Activated CD8-positive, alpha-beta T cell treated with anti-CD3 and anti-CD28 coated beads for 36 hours (primary cell): ENCODE measurements at regions not wholly inside any gene's neighbourhood (a gene's known extent, or its start where the extent isn't known, plus 50 kb on each side); places are given as distances from the start of the nearest gene placed in this dataset.

ENCODE experiments used
- ATAC-seq: fragments of 200-7000 bp; cut with Tn5 transposase; one replicate; pipeline ENCODE4 v1.10.0; 2021; ENCODE audit warnings: mild to moderate bottlenecking, moderate library complexity
- CTCF ChIA-PET: fragments of 350-600 bp; sonication (Branson Sonifier 250); formaldehyde crosslinking; loops from one replicate; lab custom pipeline; 2021; ENCODE audit warnings: antibody characterized with exemption; lab: Charles Lee
- POLR2A ChIA-PET: fragments of 350-600 bp; sonication (Branson Sonifier 250); formaldehyde crosslinking; loops from one replicate; lab custom pipeline; 2021; ENCODE audit warnings: antibody characterized with exemption; lab: Charles Lee
- DNase-seq: peaks from one replicate; pipeline ENCODE4 v3.0.0-alpha.2; 2020
- H3K27ac Mint-ChIP-seq: one replicate; pipeline ENCODE4 v1.8.0; 2021; ENCODE audit warnings: mild to moderate bottlenecking, mixed read lengths
- H3K27me3 Mint-ChIP-seq: one replicate; pipeline ENCODE4 v1.8.0; 2021; ENCODE audit warnings: mixed read lengths
- H3K36me3 Mint-ChIP-seq: one replicate; pipeline ENCODE4 v1.8.0; 2021; ENCODE audit warnings: low read depth, mixed read lengths
- H3K4me1 Mint-ChIP-seq: one replicate; pipeline ENCODE4 v1.8.0; 2021; ENCODE audit warnings: low read depth, mixed read lengths
- H3K4me3 Mint-ChIP-seq: one replicate; pipeline ENCODE4 v1.8.0; 2021; ENCODE audit warnings: mild to moderate bottlenecking, moderate library complexity, mixed read lengths
- H3K9me3 Mint-ChIP-seq: one replicate; pipeline ENCODE4 v1.8.0; 2021; ENCODE audit warnings: mixed read lengths
- CTCF ChIP-seq: fragments of 200-600 bp; IDR thresholded peaks from one replicate; pipeline ENCODE4 v1.8.0; 2022; ENCODE audit warnings: antibody characterized with exemption, mild to moderate bottlenecking
- intact Hi-C: fragments of 100-400 bp; cut with micrococcal nuclease; formaldehyde crosslinking; loops from one replicate; pipeline ENCODE4 v1.10.0; 2022

- POLR2A ChIA-PET: no interaction called here
- intact Hi-C loops: no loop called here
- ATAC-seq: no peak
Observed at GRCh38 chr6:169923468-169924464, 172.3 kb downstream of the ERMARD start.

DNA sequence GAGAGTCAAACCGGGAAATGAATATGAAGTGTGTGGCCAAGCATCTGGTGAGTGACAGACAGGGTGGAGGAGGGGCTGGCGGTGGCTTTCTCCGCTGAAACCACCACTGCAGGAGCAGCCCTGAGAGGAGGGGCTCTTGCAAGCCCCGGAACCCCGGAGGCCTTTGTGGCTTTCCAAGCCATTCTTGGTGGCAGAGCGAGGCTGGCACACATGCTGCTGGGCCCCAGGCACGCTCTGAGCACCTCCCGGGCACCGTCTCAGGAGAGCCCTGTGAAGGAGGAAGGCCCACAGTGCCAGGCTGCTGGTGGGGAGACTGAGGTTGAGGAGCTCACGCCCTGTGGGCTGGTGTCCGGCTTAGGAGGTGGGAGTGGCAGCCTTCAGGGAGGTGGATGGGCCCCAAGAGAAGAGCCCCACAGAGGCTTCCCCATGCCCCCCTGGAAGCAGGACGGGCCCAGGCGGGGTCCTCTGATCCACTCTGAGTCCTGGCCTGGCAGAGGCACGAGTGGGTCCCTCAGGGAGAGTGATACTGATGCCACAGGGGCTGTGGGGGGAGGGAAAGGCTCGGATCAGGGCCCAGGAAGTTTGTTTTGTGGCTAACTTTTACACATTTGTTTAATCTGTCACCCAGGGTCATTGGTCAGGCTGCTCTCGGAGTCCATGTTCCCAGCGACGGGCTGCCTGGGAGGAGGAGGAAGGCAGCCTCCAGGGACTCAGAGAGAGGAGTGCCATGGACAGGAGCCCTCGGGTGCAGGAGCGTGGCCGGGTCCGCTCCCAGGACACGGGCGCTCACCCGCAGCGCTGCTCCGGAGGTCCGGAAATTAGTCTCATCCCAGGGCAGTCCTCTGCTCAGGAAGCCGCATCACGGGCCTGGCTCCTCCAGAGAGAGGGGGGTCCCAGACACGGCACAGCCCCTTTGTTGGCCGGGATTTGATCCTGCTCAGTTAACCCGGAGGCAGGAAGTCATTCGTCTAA, 170.7 kb downstream of the ERMARD start:
- H3K27ac Mint-ChIP-seq: peak overlapping the region; percentile 17
- TF ChIP-seq CTCF: no peak
- peaks cover 3% of the 10 kb centered on the region for H3K27me3 Mint-ChIP-seq
- ChIA-PET CTCF (no interaction called here), POLR2A (no interaction called here)
- DNase-seq (peak; percentile 83), ATAC-seq (peak; percentile 96)
- H3K9me3 Mint-ChIP-seq: no peaks in the 10 kb centered on the region
- H3K36me3 Mint-ChIP-seq: no peaks in the 10 kb centered on the region
- peaks cover 5% of the 10 kb centered on the region for H3K4me1 Mint-ChIP-seq
- H3K4me3 Mint-ChIP-seq: no peak overlapping the region
- intact Hi-C loops: no loop called here

More at GRCh38 chr6:169923468-169924464, 172.3 kb downstream of the ERMARD start:
- Mint-ChIP-seq H3K27ac (no peak overlapping the region), H3K36me3 (no peaks in the 10 kb centered on the region), H3K4me1 (peaks cover 5% of the 10 kb centered on the region), H3K9me3 (no peaks in the 10 kb centered on the region), H3K27me3 (peaks cover 5% of the 10 kb centered on the region), H3K4me3 (no peak overlapping the region)
- no peak for TF ChIP-seq CTCF
- no peak for DNase-seq
- CTCF ChIA-PET: no interaction called here

DNA sequence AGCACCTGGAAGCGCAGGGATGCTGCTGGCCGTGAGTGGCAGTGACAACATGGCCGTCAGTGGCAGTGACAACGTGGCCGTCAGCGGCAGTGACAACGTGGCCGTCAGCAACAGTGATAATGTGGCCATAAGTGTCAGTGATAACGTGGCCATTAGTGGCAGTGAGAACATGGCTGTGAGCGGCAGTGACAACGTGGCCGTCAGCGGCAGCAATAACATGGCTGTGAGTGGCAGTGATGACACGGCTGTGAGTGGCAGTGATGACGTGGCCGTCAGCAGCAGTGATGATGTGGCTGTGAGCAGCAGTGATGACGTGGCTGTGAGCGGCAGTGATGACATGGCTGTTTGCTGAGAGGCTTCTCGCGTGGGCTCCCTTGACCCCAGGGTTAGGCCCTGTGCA, 169.8 kb downstream of the ERMARD start:
- peak; percentile 6 for ATAC-seq
- intact Hi-C loops: no loop called here
- Mint-ChIP-seq H3K4me1 (peaks cover 5% of the 10 kb centered on the region), H3K27ac (no peak overlapping the region), H3K27me3 (peaks cover 3% of the 10 kb centered on the region), H3K4me3 (no peak overlapping the region), H3K36me3 (no peaks in the 10 kb centered on the region), H3K9me3 (no peaks in the 10 kb centered on the region)
- peak; percentile 11 for DNase-seq
- TF ChIP-seq CTCF: no peak
- ChIA-PET CTCF (no interaction called here), POLR2A (no interaction called here)

DNA sequence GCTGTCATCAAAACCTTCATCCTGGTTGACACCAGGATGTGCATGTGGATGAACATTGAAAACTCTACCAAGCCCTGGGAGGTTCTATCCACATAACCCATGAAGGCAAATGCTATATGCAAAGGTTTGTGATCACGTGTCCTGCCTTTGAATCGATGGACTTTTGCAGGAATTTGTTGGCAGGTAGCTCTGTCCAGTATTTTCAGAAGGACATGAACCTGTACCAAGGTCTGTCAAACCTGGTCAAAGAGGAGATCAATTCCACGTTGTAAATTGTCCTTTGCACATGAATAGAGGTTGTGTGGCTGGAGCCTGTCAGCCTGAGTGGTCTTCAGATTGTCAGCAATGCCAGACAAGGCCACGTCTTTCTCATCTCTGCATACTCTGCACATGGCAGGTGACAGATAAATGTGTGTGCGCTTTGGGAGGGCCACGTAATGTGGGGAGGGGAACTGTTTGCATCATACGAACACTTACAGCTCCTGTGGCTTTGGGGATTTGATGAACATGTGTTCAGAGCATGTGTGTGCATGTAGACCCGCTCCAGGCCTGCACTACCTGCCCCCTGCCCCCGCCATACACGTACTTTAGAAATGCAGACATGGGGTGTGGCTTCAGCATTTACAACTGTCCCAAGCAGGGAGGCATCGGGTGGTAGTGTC, 169.1 kb downstream of the ERMARD start:
- Mint-ChIP-seq H3K36me3 (no peaks in the 10 kb centered on the region), H3K4me1 (peaks cover 5% of the 10 kb centered on the region), H3K9me3 (no peaks in the 10 kb centered on the region), H3K4me3 (no peak overlapping the region), H3K27ac (no peak overlapping the region), H3K27me3 (no peaks in the 10 kb centered on the region)
- intact Hi-C loops: no loop called here
- TF ChIP-seq CTCF: no peak
- no peak for DNase-seq
- no peak for ATAC-seq
- POLR2A ChIA-PET: no interaction called here
- CTCF ChIA-PET: interaction anchor here (1.1 kb wide), 1 partner anchor 89 kb away, joined by 4 read pairs; no protein-coding TSS in a partner anchor
